SU-DHL-6 (cell line): ENCODE measurements at regions not wholly inside any gene's neighbourhood (a gene's known extent, or its start where the extent isn't known, plus 50 kb on each side); places are given as distances from the start of the nearest gene placed in this dataset.

Experiments
- EZH2phosphoT487 ChIP-seq: fragments of 200-600 bp; sonication (generic), shearing (Covaris generic); conservative IDR thresholded peaks from 2 replicates; pipeline ENCODE4 v1.6.1; 2018; ENCODE audit warnings: mild to moderate bottlenecking, antibody characterized with exemption, low read length, moderate library complexity, mixed read lengths
- TF ChIP-seq, protein P1 (sequence below): fragments of 200-600 bp; sonication (generic); IDR thresholded peaks from one replicate; pipeline ENCODE4 v1.5.1; 2017; ENCODE audit warnings: antibody characterized with exemption, mild to moderate bottlenecking, low read length, moderate library complexity; ENCODE audit not compliant: insufficient read depth, poor library complexity, severe bottlenecking

DNA sequence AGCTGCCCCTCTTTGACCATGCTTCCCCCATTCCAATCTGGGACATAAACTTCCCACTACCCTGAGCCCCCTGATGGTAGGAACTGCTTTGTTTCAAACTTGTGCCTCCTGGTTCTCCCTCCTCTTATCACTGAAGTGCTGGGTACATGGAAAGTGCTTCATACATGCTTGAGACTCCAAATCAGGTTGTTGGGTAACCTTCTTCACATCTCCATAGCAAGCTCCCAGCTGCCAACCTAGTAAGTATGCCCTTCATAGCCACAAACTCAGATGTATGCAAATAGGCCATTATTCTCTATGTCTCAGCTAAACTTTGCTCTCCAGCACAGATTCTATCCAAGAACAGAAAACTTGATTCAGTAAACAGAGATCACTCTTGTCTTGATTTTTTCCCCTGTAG, 310.6 kb upstream of the IRX3 start:
- TF ChIP-seq, protein P1, sequence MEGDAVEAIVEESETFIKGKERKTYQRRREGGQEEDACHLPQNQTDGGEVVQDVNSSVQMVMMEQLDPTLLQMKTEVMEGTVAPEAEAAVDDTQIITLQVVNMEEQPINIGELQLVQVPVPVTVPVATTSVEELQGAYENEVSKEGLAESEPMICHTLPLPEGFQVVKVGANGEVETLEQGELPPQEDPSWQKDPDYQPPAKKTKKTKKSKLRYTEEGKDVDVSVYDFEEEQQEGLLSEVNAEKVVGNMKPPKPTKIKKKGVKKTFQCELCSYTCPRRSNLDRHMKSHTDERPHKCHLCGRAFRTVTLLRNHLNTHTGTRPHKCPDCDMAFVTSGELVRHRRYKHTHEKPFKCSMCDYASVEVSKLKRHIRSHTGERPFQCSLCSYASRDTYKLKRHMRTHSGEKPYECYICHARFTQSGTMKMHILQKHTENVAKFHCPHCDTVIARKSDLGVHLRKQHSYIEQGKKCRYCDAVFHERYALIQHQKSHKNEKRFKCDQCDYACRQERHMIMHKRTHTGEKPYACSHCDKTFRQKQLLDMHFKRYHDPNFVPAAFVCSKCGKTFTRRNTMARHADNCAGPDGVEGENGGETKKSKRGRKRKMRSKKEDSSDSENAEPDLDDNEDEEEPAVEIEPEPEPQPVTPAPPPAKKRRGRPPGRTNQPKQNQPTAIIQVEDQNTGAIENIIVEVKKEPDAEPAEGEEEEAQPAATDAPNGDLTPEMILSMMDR: no peak
- no peak for TF ChIP-seq EZH2phosphoT487
